AG04450 (cell line): ENCODE measurements at regions not wholly inside any gene's neighbourhood (a gene's known extent, or its start where the extent isn't known, plus 50 kb on each side); places are given as distances from the start of the nearest gene placed in this dataset.

Source experiments
- CTCF ChIA-PET: fragments of 300-600, 350-600 bp; formaldehyde crosslinking; extraction: SDS; loops from one replicate; lab custom pipeline; 2022; ENCODE audit warnings: antibody characterized with exemption, inconsistent platforms; lab: Charles Lee
- POLR2A ChIA-PET: fragments of 350-600 bp; formaldehyde crosslinking; extraction: SDS; loops from one replicate; lab custom pipeline; 2021; ENCODE audit warnings: antibody characterized with exemption, inconsistent platforms; lab: Yijun Ruan, JAX
- DNase-seq: peaks from one replicate; pipeline ENCODE4 v3.0.0-alpha.2; 2011; ENCODE audit warnings: low read depth, low spot score
- H3K27ac ChIP-seq: one replicate; pipeline ENCODE4 v1.5.1; 2012; ENCODE audit warnings: low read depth, low read length, control low read depth
- H3K27me3 ChIP-seq: one replicate; pipeline ENCODE4 v1.6.0; 2012; ENCODE audit warnings: low read length; ENCODE audit not compliant: control insufficient read depth, insufficient read depth
- H3K4me3 ChIP-seq: 2 replicates; pipeline ENCODE4 v1.5.1; 2011; ENCODE audit warnings: mild to moderate bottlenecking, low read depth, low read length, control low read depth
- H3K9me3 ChIP-seq: 2 replicates; pipeline ENCODE4 v1.5.1; 2012; ENCODE audit warnings: low read length; ENCODE audit not compliant: control insufficient read depth, insufficient read depth
- CTCF ChIP-seq: IDR thresholded peaks from 2 replicates; pipeline ENCODE4 v1.5.1; 2011; ENCODE audit warnings: low read depth, low read length, control low read depth, inconsistent platforms

- H3K4me3 ChIP-seq = no peak overlapping the region
- ChIA-PET POLR2A (no interaction called here), CTCF (no interaction called here)
- H3K27me3 ChIP-seq = no peaks in the 10 kb centered on the region
- H3K27ac ChIP-seq = no peak overlapping the region
- TF ChIP-seq CTCF = no peak
- DNase-seq = no peak
- peaks cover 18% of the 10 kb centered on the region for H3K9me3 ChIP-seq
These were observed 452.4 kb upstream of the LRFN5 start for GRCh38 chr14:41154143-41154807.

DNA sequence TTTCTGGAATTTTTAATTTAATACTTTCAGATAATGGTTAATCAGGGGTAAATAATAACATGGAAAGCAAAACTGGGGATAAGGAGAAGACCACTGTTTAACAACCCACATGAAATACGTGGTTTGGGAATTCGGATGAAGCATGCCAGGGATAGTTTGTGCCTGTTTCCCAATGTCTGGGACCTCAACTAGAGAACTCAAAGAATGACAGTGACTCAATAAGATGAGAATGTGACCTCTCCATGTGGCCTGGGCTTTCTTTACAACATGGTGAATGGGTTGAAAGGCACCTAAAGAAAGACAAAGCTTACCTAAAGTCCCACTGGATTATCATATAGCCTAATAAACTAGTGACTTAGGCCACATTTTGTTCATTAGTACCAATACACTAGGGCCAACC is 460.3 kb upstream of the LRFN5 start:
- ChIA-PET CTCF (no interaction called here), POLR2A (no interaction called here)
- TF ChIP-seq CTCF = no peak
- no peaks in the 10 kb centered on the region for H3K27me3 ChIP-seq
- DNase-seq = no peak
- H3K4me3 ChIP-seq = no peak overlapping the region
- peaks cover 22% of the 10 kb centered on the region for H3K9me3 ChIP-seq
- no peak overlapping the region for H3K27ac ChIP-seq

- no peak for DNase-seq
- H3K4me3 ChIP-seq = no peak overlapping the region
- ChIA-PET POLR2A (no interaction called here), CTCF (no interaction called here)
- peaks cover 19% of the 10 kb centered on the region for H3K9me3 ChIP-seq
- H3K27me3 ChIP-seq = no peaks in the 10 kb centered on the region
- H3K27ac ChIP-seq = no peak overlapping the region
- no peak for TF ChIP-seq CTCF
These were observed 462.3 kb upstream of the LRFN5 start for GRCh38 chr14:41144370-41144769.

- ChIA-PET CTCF (no interaction called here), POLR2A (no interaction called here)
- TF ChIP-seq CTCF = no peak
These were observed 468.9 kb upstream of the LRFN5 start for GRCh38 chr14:41137741-41138140.

DNA sequence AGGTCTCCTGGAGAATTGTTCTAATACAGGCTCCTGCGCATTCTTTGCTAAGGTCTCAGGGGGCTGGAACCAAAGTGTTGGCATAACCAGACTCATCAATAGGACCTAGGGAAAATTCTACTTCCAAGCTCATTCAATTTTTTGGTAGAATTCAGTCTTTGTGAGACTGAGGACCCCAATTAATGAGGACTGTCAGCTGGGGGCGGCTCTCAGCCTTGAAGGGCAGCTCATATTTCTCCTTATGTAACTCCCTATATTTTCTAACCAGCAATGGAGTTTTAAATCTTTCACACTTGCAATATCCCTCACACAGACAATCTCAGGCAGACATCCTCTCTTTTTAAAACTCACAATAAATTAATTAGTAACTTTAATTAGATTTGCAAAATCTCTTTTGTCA is 476.4 kb upstream of the LRFN5 start:
- Histone ChIP-seq H3K27me3 (no peaks in the 10 kb centered on the region), H3K27ac (no peak overlapping the region), H3K9me3 (peaks cover 13% of the 10 kb centered on the region), H3K4me3 (no peak overlapping the region)
- POLR2A ChIA-PET = no interaction called here
- DNase-seq = no peak
- CTCF ChIA-PET = no interaction called here
- no peak for TF ChIP-seq CTCF

More at GRCh38 chr14:41137741-41138140, 468.9 kb upstream of the LRFN5 start:
- H3K4me3 ChIP-seq = no peak overlapping the region
- no peaks in the 10 kb centered on the region for H3K27me3 ChIP-seq
- DNase-seq = no peak
- H3K9me3 ChIP-seq = no peaks in the 10 kb centered on the region
- H3K27ac ChIP-seq = no peak overlapping the region
